GM12878 (cell line): ENCODE measurements at regions not wholly inside any gene's neighbourhood (a gene's known extent, or its start where the extent isn't known, plus 50 kb on each side); places are given as distances from the start of the nearest gene placed in this dataset.

Experiments
- ATAC-seq: fragments of 200-7000 bp; cut with Tn5 transposase; 3 replicates; pipeline ENCODE4 v1.9.1; 2020; ENCODE audit warnings: mild to moderate bottlenecking, moderate library complexity
- BruUV-seq: library from RNA; stranded (reverse); fragments of 400-500 nt; replicated peaks from 2 replicates; lab custom pipeline; 2021; lab: Mats Ljungman, UMichigan
- CTCF ChIA-PET: fragments of 300-600 bp; sonication (Branson Sonifier 250); formaldehyde crosslinking; extraction: SDS; loops from one replicate; lab custom pipeline; 2021; ENCODE audit warnings: inconsistent platforms; lab: Yijun Ruan, JAX
- POLR2A ChIA-PET: fragments of 350-600 bp; formaldehyde crosslinking; extraction: SDS; loops from one replicate; lab custom pipeline; 2021; ENCODE audit warnings: inconsistent platforms; lab: Charles Lee
- RAD21 ChIA-PET: fragments of 300-600 bp; sonication (Branson Sonifier 250); formaldehyde crosslinking; loops from one replicate; lab custom pipeline; 2023; ENCODE audit warnings: antibody characterized with exemption; ENCODE audit not compliant: unreplicated experiment; lab: Charles Lee
- SMC1A ChIA-PET: fragments of 300-600 bp; sonication (Branson Sonifier 250); formaldehyde crosslinking; loops from one replicate; lab custom pipeline; 2023; ENCODE audit not compliant: unreplicated experiment, uncharacterized antibody; lab: Charles Lee
- DNase-seq: peaks from one replicate; pipeline ENCODE4 v3.0.0-alpha.2; 2011; ENCODE audit warnings: low read depth, low spot score
- FAIRE-seq: peaks from 3 replicates; lab custom pipeline; 2011; peaks lifted over from hg19 to GRCh38; lab: Jason Lieb, UNC
- H2AFZ ChIP-seq: 2 replicates; pipeline ENCODE4 v1.6.0; 2011; ENCODE audit warnings: low read depth, low read length, control low read depth; ENCODE audit not compliant: control insufficient read depth
- H3K27ac ChIP-seq: 2 replicates; pipeline ENCODE4 v1.5.1; 2011; ENCODE audit warnings: control low read depth; ENCODE audit not compliant: control insufficient read depth, insufficient read depth
- H3K27me3 ChIP-seq, 2 experiments: replicated peaks in 1 of 2; 2 replicates each; pipeline versions ENCODE4 v1.6.0 to v1.6.1; 2011; ENCODE audit warnings: low read length in 1 of 2; ENCODE audit not compliant: control insufficient read depth in 2 of 2, insufficient read depth in 2 of 2
- H3K36me3 ChIP-seq, 2 experiments: 2 replicates each; pipeline ENCODE4 v1.5.1; 2011; ENCODE audit warnings: low read length in 1 of 2; ENCODE audit not compliant: control insufficient read depth in 2 of 2, insufficient read depth in 2 of 2
- H3K4me1 ChIP-seq: 2 replicates; pipeline ENCODE4 v1.6.1; 2011; ENCODE audit warnings: mild to moderate bottlenecking, low read length, moderate library complexity, mixed read lengths; ENCODE audit not compliant: control insufficient read depth, insufficient read depth
- H3K4me2 ChIP-seq: 2 replicates; pipeline ENCODE4 v1.6.0; 2011; ENCODE audit warnings: control low read depth; ENCODE audit not compliant: control insufficient read depth, insufficient read depth
- H3K4me3 ChIP-seq: fragments of 200-600 bp; sonication (generic); 2 replicates; pipeline ENCODE4 v1.5.1; 2016
- H3K79me2 ChIP-seq: 2 replicates; pipeline ENCODE4 v1.6.0; 2011; ENCODE audit warnings: low read length; ENCODE audit not compliant: control insufficient read depth, insufficient read depth
- H3K9ac ChIP-seq: 2 replicates; pipeline ENCODE4 v1.8.0; 2011; ENCODE audit warnings: low read length, control low read depth, mixed read lengths; ENCODE audit not compliant: control insufficient read depth, insufficient read depth
- H3K9me3 ChIP-seq: replicated peaks from 3 replicates; pipeline ENCODE4 v1.5.1; 2011; ENCODE audit warnings: mild to moderate bottlenecking, low read length; ENCODE audit not compliant: control insufficient read depth, insufficient read depth
- H4K20me1 ChIP-seq: 2 replicates; pipeline ENCODE4 v1.6.0; 2011; ENCODE audit not compliant: control insufficient read depth, insufficient read depth
- CHD4 ChIP-seq: fragments of 200-600 bp; sonication (generic); IDR thresholded peaks from 2 replicates; pipeline ENCODE4 v1.6.1; 2016; ENCODE audit warnings: mild to moderate bottlenecking
- ETV6 ChIP-seq, 2 experiments: fragments of 450-650 bp in 1 of 2; IDR thresholded peaks in 1 of 2; conservative IDR thresholded peaks in 1 of 2; 2 replicates each; pipeline ENCODE4 v1.6.1; 2014; ENCODE audit warnings: antibody characterized with exemption in 1 of 2, borderline replicate concordance in 1 of 2, low read depth in 1 of 2, mild to moderate bottlenecking in 1 of 2, moderate library complexity in 1 of 2
- NFXL1 ChIP-seq: fragments of 450-650 bp; IDR thresholded peaks from 2 replicates; pipeline ENCODE4 v1.6.1; 2017; ENCODE audit warnings: antibody characterized with exemption, mild to moderate bottlenecking, borderline replicate concordance
- PAX8 ChIP-seq: fragments of 450-650 bp; IDR thresholded peaks from 2 replicates; pipeline ENCODE4 v1.6.1; 2017; ENCODE audit warnings: mild to moderate bottlenecking, moderate library complexity
- POLR2AphosphoS2 ChIP-seq: IDR thresholded peaks from 2 replicates; pipeline ENCODE4 v1.6.1; 2011; ENCODE audit warnings: low read depth, mild to moderate bottlenecking, low read length, improper control_type of control experiment, moderate library complexity
- RCOR1 ChIP-seq: conservative IDR thresholded peaks from 2 replicates; pipeline ENCODE4 v1.6.1; 2012; ENCODE audit warnings: low read depth, low read length, improper control_type of control experiment
- RELA ChIP-seq: fragments of 450-650 bp; IDR thresholded peaks from 2 replicates; pipeline ENCODE4 v1.8.0; 2014; ENCODE audit warnings: borderline replicate concordance; ENCODE audit not compliant: partially characterized antibody
- ZBED1 ChIP-seq: IDR thresholded peaks from 2 replicates; pipeline ENCODE4 v1.6.1; 2016; ENCODE audit warnings: borderline replicate concordance
- WGBS: methylation state at CpG from one replicate; pipeline ENCODE4 v1.1.6; 2016; ENCODE audit warnings: low lambda C conversion rate; ENCODE audit not compliant: insufficient replicate concordance, insufficient coverage; ENCODE audit errors: missing lambda C conversion rate; 5-methylcytosine and 5-hydroxymethylcytosine counted together
- in situ Hi-C: fragments of 300-500 bp; cut with MboI; formaldehyde crosslinking; loops from 9 replicates; pipeline ENCODE4 v1.14.3; 2018; ENCODE audit warnings: mixed read lengths
- intact Hi-C: fragments of 100-400 bp; cut with micrococcal nuclease; formaldehyde crosslinking; loops from one replicate; pipeline ENCODE4 v1.14.2; 2022; ENCODE audit not compliant: unreplicated experiment
- TF ChIP-seq, protein P1 (sequence below): fragments of 450-650 bp; IDR thresholded peaks from 2 replicates; pipeline ENCODE4 v1.6.1; 2014; ENCODE audit warnings: mild to moderate bottlenecking

DNA sequence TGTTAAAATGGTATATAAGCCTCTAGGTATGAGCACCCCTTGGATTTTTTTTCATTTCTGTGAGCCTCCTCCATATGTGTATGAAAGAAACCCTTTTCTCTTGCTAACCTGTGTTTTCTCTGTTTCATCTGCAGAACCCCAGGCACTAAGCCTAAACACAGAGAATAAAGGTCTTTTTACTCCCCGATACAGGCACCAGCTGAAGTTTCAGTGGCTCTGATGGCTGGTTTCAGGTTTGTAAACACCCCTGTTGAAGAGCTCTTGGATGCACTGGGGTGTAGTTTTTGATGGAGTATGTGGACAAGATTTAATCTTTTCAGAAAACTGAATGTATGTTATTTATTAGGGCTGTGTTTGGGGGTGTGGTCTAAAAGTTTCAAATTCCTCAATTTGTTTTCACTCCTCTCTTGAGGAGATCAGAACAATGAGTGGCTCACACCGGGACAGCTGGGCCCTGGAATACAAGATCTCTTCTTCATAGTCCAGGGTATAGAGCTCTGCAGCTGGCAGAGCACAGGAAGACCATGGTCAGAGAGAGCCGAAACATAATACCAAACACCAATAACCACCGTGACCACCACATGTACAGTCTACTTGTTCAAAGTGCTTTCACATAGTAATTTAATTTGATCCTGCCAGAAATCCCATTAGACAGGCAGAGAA is 50.2 kb upstream of the VTCN1 start:
- SMC1A ChIA-PET: no interaction called here
- no peaks in the 10 kb centered on the region for H4K20me1 ChIP-seq
- ATAC-seq (no peak), DNase-seq (no peak), FAIRE-seq (no peak)
- BruUV-seq: no TSS peak
- in situ Hi-C loops (no loop called here), intact Hi-C loops (no loop called here)
- no peaks in the 10 kb centered on the region for H3K36me3 ChIP-seq
- no peaks in the 10 kb centered on the region; the same call in 2 of the 3 replicates for H3K9me3 ChIP-seq
- no peaks in the 10 kb centered on the region for H3K79me2 ChIP-seq
- 67% methylated on average over 4 of the region's 4 CpGs for WGBS
- H3K27ac ChIP-seq: no peak overlapping the region
- peaks cover 0 to 2% of the 10 kb centered on the region in 2 experiments; a peak in 1 of 4 replicates for H3K27me3 ChIP-seq
- TF ChIP-seq RCOR1 (no peak), ZBED1 (no peak), POLR2AphosphoS2 (no peak), PAX8 (no peak), RELA (no peak), CHD4 (no peak), ETV6 (conservative IDR thresholded peaks at IDR 0.05 in 1 of 2, IDR thresholded peaks at IDR 0.05 in 1 of 2; ENCODE audit: borderline replicate concordance in 1 of 2, low read depth in 1 of 2) (no peak), NFXL1 (no peak)
- TF ChIP-seq, protein P1, sequence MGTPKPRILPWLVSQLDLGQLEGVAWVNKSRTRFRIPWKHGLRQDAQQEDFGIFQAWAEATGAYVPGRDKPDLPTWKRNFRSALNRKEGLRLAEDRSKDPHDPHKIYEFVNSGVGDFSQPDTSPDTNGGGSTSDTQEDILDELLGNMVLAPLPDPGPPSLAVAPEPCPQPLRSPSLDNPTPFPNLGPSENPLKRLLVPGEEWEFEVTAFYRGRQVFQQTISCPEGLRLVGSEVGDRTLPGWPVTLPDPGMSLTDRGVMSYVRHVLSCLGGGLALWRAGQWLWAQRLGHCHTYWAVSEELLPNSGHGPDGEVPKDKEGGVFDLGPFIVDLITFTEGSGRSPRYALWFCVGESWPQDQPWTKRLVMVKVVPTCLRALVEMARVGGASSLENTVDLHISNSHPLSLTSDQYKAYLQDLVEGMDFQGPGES: no peak
- CTCF ChIA-PET: no interaction called here
- no peak overlapping the region for H3K9ac ChIP-seq
- POLR2A ChIA-PET: no interaction called here
- H2AFZ ChIP-seq: no peak overlapping the region
- H3K4me1 ChIP-seq: no peaks in the 10 kb centered on the region
- H3K4me3 ChIP-seq: no peak overlapping the region
- RAD21 ChIA-PET: no interaction called here
- no peak overlapping the region for H3K4me2 ChIP-seq
